Calu3 (cell line): ENCODE measurements at regions not wholly inside any gene's neighbourhood (a gene's known extent, or its start where the extent isn't known, plus 50 kb on each side); places are given as distances from the start of the nearest gene placed in this dataset.

ENCODE experiments used
- BruUV-seq: library from RNA; stranded (reverse); fragments of 400-500 nt; replicated peaks from 2 replicates; lab custom pipeline; 2021; lab: Mats Ljungman, UMichigan
- CTCF ChIA-PET: fragments of 300-600 bp; sonication (Branson Sonifier 250); formaldehyde crosslinking; loops from one replicate; lab custom pipeline; 2022; ENCODE audit warnings: antibody characterized with exemption; lab: Charles Lee
- DNase-seq: peaks from one replicate; pipeline ENCODE4 v3.0.0; 2022
- H3K27ac Mint-ChIP-seq: one replicate; pipeline ENCODE4 v1.8.0; 2022; ENCODE audit warnings: mixed read lengths; ENCODE audit not compliant: unreplicated experiment
- H3K27me3 Mint-ChIP-seq: one replicate; pipeline ENCODE4 v1.8.0; 2022; ENCODE audit warnings: mixed read lengths; ENCODE audit not compliant: unreplicated experiment
- H3K36me3 Mint-ChIP-seq: one replicate; pipeline ENCODE4 v1.8.0; 2022; ENCODE audit warnings: mild to moderate bottlenecking, moderate library complexity, mixed read lengths; ENCODE audit not compliant: insufficient read depth, unreplicated experiment
- H3K4me1 Mint-ChIP-seq: one replicate; pipeline ENCODE4 v1.8.0; 2022; ENCODE audit warnings: mild to moderate bottlenecking, low read depth, mixed read lengths; ENCODE audit not compliant: unreplicated experiment
- H3K4me3 Mint-ChIP-seq: one replicate; pipeline ENCODE4 v1.8.0; 2022; ENCODE audit warnings: mild to moderate bottlenecking, low read depth, moderate library complexity, mixed read lengths; ENCODE audit not compliant: unreplicated experiment
- H3K9me3 Mint-ChIP-seq: one replicate; pipeline ENCODE4 v1.8.0; 2022; ENCODE audit warnings: low read depth, mixed read lengths; ENCODE audit not compliant: unreplicated experiment
- CTCF ChIP-seq: fragments of 200-600 bp; IDR thresholded peaks from one replicate; pipeline ENCODE4 v1.8.0; 2022; ENCODE audit warnings: antibody characterized with exemption; ENCODE audit not compliant: unreplicated experiment
- intact Hi-C: fragments of 100-400 bp; cut with micrococcal nuclease; formaldehyde crosslinking; loops from one replicate; pipeline ENCODE4 v1.10.0; 2022; ENCODE audit not compliant: unreplicated experiment

GRCh38 chr20:57791966-57792365 is 82.2 kb upstream of the PMEPA1 start:
- CTCF ChIA-PET, result no interaction called here
- H3K36me3 Mint-ChIP-seq, result no peaks in the 10 kb centered on the region
- no TSS peak for BruUV-seq
- H3K27ac Mint-ChIP-seq, result no peak overlapping the region
- H3K4me3 Mint-ChIP-seq, result no peak overlapping the region
- no peak for TF ChIP-seq CTCF
- intact Hi-C loops, result no loop called here
- peaks cover 3% of the 10 kb centered on the region for H3K9me3 Mint-ChIP-seq
- no peak for DNase-seq
- H3K27me3 Mint-ChIP-seq, result peaks cover 9% of the 10 kb centered on the region
- H3K4me1 Mint-ChIP-seq, result peaks cover 18% of the 10 kb centered on the region

- DNase-seq, result no peak
- H3K4me1 Mint-ChIP-seq, result peaks cover 18% of the 10 kb centered on the region
- no peaks in the 10 kb centered on the region for H3K36me3 Mint-ChIP-seq
- peaks cover 3% of the 10 kb centered on the region for H3K9me3 Mint-ChIP-seq
- no peak overlapping the region for H3K4me3 Mint-ChIP-seq
- no TSS peak for BruUV-seq
- peaks cover 9% of the 10 kb centered on the region for H3K27me3 Mint-ChIP-seq
- no peak for TF ChIP-seq CTCF
- intact Hi-C loops, result no loop called here
- CTCF ChIA-PET, result no interaction called here
- no peak overlapping the region for H3K27ac Mint-ChIP-seq
Observed at GRCh38 chr20:57791178-57791962, 81.6 kb upstream of the PMEPA1 start.

GRCh38 chr20:57790176-57790575 is 80.4 kb upstream of the PMEPA1 start:
- Mint-ChIP-seq H3K27me3 (peaks cover 9% of the 10 kb centered on the region), H3K9me3 (peaks cover 3% of the 10 kb centered on the region), H3K27ac (no peak overlapping the region), H3K36me3 (no peaks in the 10 kb centered on the region), H3K4me1 (peaks cover 10% of the 10 kb centered on the region), H3K4me3 (no peak overlapping the region)
- BruUV-seq, result no TSS peak
- CTCF ChIA-PET, result no interaction called here
- intact Hi-C loops, result no loop called here
- no peak for DNase-seq
- TF ChIP-seq CTCF, result no peak

GRCh38 chr20:57788936-57789613 is 79.3 kb upstream of the PMEPA1 start:
- no peak for DNase-seq
- H3K27me3 Mint-ChIP-seq, result peaks cover 9% of the 10 kb centered on the region
- no TSS peak for BruUV-seq
- peaks cover 3% of the 10 kb centered on the region for H3K9me3 Mint-ChIP-seq
- no peak for TF ChIP-seq CTCF
- H3K4me1 Mint-ChIP-seq, result peaks cover 10% of the 10 kb centered on the region
- intact Hi-C loops, result no loop called here
- H3K36me3 Mint-ChIP-seq, result no peaks in the 10 kb centered on the region
- no peak overlapping the region for H3K4me3 Mint-ChIP-seq
- CTCF ChIA-PET, result no interaction called here
- H3K27ac Mint-ChIP-seq, result no peak overlapping the region
